ENCODE measurements at regions not wholly inside any gene's neighbourhood (a gene's known extent, or its start where the extent isn't known, plus 50 kb on each side); places are given as distances from the start of the nearest gene placed in this dataset.

DNA sequence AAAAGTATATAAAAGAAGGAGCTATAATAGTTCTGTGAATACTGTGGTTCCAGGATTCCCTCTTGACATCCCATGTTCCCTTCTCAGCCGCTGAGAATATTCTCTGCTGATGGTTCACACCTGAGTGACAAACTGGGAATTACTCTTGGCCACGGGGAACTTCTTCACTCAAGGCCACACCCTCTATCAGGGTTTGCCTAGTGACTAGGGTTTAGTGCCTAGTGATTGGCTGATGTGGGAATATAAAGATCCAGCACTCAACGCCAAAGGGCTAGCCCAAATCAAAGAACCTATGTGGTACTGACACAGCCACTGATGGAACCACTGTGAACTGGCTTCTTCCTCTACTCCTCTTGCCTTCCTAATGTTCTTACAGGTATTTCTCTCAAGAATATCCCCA is 248.4 kb downstream of the ASCL1 start:
- TF ChIP-seq CTCF (IDR thresholded peaks at IDR 0.05) (no peak), POLR2A (IDR thresholded peaks at IDR 0.05) (no peak)

Data from Peyer's patch (tissue), 4 donors.